Esophagus muscularis mucosa (tissue), 4 donors: ENCODE measurements at regions not wholly inside any gene's neighbourhood (a gene's known extent, or its start where the extent isn't known, plus 50 kb on each side); places are given as distances from the start of the nearest gene placed in this dataset.

Experiments used
- DNase-seq: peaks from one replicate; pipeline ENCODE4 v3.0.0-alpha.2; 2017; ENCODE audit errors: extremely low spot score
- H3K27ac ChIP-seq, 4 donors: fragments of 200-600 bp; sonication (generic); replicated peaks in 1 of 4; 1 replicate in 3 of 4; 2 replicates in 1 of 4; pipeline ENCODE4 v1.5.1; 2016 to 2019; ENCODE audit warnings: mild to moderate bottlenecking in 1 of 4
- H3K27me3 ChIP-seq, 4 donors: fragments of 200-600 bp; sonication (generic); one replicate each; pipeline versions ENCODE4 v1.5.1 to v1.6.0; 2016 to 2019
- H3K36me3 ChIP-seq, 4 donors: fragments of 200-600 bp; sonication (generic); one replicate each; pipeline ENCODE4 v1.5.1; 2016 to 2019
- H3K4me1 ChIP-seq, 4 donors: fragments of 200-600 bp; sonication (generic); one replicate each; pipeline ENCODE4 v1.5.1; 2016 to 2019
- H3K4me3 ChIP-seq, 4 donors: fragments of 200-600 bp; sonication (generic); 1 replicate in 2 of 4; 2 replicates in 2 of 4; pipeline ENCODE4 v1.5.1; 2016 to 2019; ENCODE audit warnings: mild to moderate bottlenecking in 4 of 4, moderate library complexity in 1 of 4
- H3K9me3 ChIP-seq, 4 donors: fragments of 200-600 bp; sonication (generic); 1 replicate in 3 of 4; 2 replicates in 1 of 4; pipeline ENCODE4 v1.5.1; 2016 to 2019
- CTCF ChIP-seq, 3 experiments: fragments of 200-600 bp in 2 of 3; fragments of 450-650 bp in 1 of 3; sonication (generic) in 2 of 3; IDR thresholded peaks; one replicate each; pipeline ENCODE4 v1.5.1; 2017 to 2019; ENCODE audit warnings: antibody characterized with exemption in 3 of 3, mild to moderate bottlenecking in 2 of 3, moderate library complexity in 1 of 3
- EP300 ChIP-seq: sonication (generic); formaldehyde crosslinking; IDR thresholded peaks from one replicate; pipeline ENCODE4 v1.6.1; 2017; ENCODE audit warnings: antibody characterized with exemption
- POLR2A ChIP-seq: fragments of 450-650 bp; IDR thresholded peaks from one replicate; pipeline ENCODE4 v1.6.1; 2017; ENCODE audit warnings: antibody characterized with exemption, moderate library complexity, mild to moderate bottlenecking, low read depth
- POLR2AphosphoS5 ChIP-seq, 2 donors: sonication (generic); formaldehyde crosslinking; IDR thresholded peaks; one replicate each; pipeline ENCODE4 v1.6.1; 2017; ENCODE audit warnings: antibody characterized with exemption in 2 of 2
- WGBS: methylation state at CpG from one replicate; pipeline ENCODE4 v1.1.5; 2018; 5-methylcytosine and 5-hydroxymethylcytosine counted together
- intact Hi-C: fragments of 100-400 bp; cut with DNase I; formaldehyde crosslinking; loops from one replicate; pipeline ENCODE4 v1.15.1; 2023

GRCh38 chr6:74939721-74940620, 265.9 kb downstream of the COL12A1 start:
- Histone ChIP-seq H3K4me3 (no peak overlapping the region), H3K9me3 (no peaks in the 10 kb centered on the region), H3K27ac (no peak overlapping the region), H3K27me3 (no peaks in the 10 kb centered on the region), H3K4me1 (peaks cover 0 to 13% (median 0%) of the 10 kb centered on the region in 4 donors), H3K36me3 (no peaks in the 10 kb centered on the region)
- TF ChIP-seq POLR2A (no peak), CTCF (IDR thresholded peaks at IDR 0.05) (no peak), EP300 (no peak), POLR2AphosphoS5 (IDR thresholded peaks at IDR 0.05) (no peak)
- DNase-seq: no peak
- WGBS: 66% methylated on average over 4 of the region's 4 CpGs
- intact Hi-C loops: no loop called here

GRCh38 chr6:74939151-74939708, 266.6 kb downstream of the COL12A1 start:
- Histone ChIP-seq H3K4me1 (peaks cover 0 to 13% (median 0%) of the 10 kb centered on the region in 4 donors), H3K9me3 (no peaks in the 10 kb centered on the region), H3K27me3 (no peaks in the 10 kb centered on the region), H3K4me3 (no peak overlapping the region), H3K36me3 (no peaks in the 10 kb centered on the region), H3K27ac (no peak overlapping the region)
- intact Hi-C loops: no loop called here
- DNase-seq: no peak
- TF ChIP-seq CTCF (IDR thresholded peaks at IDR 0.05) (no peak), EP300 (no peak), POLR2AphosphoS5 (IDR thresholded peaks at IDR 0.05) (no peak)
- WGBS: 60% methylated on average over 2 of the region's 2 CpGs

GRCh38 chr6:74937936-74938335, 267.9 kb downstream of the COL12A1 start:
- H3K27me3 ChIP-seq: no peaks in the 10 kb centered on the region
- no peak overlapping the region for H3K27ac ChIP-seq
- H3K9me3 ChIP-seq: no peaks in the 10 kb centered on the region
- TF ChIP-seq EP300 (no peak), POLR2AphosphoS5 (IDR thresholded peaks at IDR 0.05) (no peak), POLR2A (no peak), CTCF (IDR thresholded peaks at IDR 0.05) (no peak)
- H3K4me3 ChIP-seq: no peak overlapping the region
- no peak for DNase-seq
- peaks cover 0 to 13% (median 0%) of the 10 kb centered on the region in 4 donors for H3K4me1 ChIP-seq
- no peaks in the 10 kb centered on the region for H3K36me3 ChIP-seq
- intact Hi-C loops: no loop called here

GRCh38 chr6:74936886-74937285, 269.0 kb downstream of the COL12A1 start:
- H3K9me3 ChIP-seq: no peaks in the 10 kb centered on the region
- intact Hi-C loops: no loop called here
- TF ChIP-seq POLR2A (no peak), EP300 (no peak), POLR2AphosphoS5 (IDR thresholded peaks at IDR 0.05) (no peak), CTCF (IDR thresholded peaks at IDR 0.05) (no peak)
- WGBS: 47% methylated on average over 1 of the region's 1 CpG
- no peak for DNase-seq
- no peaks in the 10 kb centered on the region for H3K36me3 ChIP-seq
- peaks cover 0 to 13% (median 4%) of the 10 kb centered on the region in 4 donors for H3K4me1 ChIP-seq
- H3K27me3 ChIP-seq: no peaks in the 10 kb centered on the region
- no peak overlapping the region for H3K27ac ChIP-seq
- H3K4me3 ChIP-seq: no peak overlapping the region
